Hematopoietic multipotent progenitor cell treated with erythropoietin and hydrocortisone succinate and interleukin-3 and kit ligand, for 8 days (in vitro differentiated cells): ENCODE measurements at regions not wholly inside any gene's neighbourhood (a gene's known extent, or its start where the extent isn't known, plus 50 kb on each side); places are given as distances from the start of the nearest gene placed in this dataset.

ENCODE experiments used
- DNase-seq: peaks from one replicate; pipeline ENCODE4 v3.0.0-alpha.2; 2015

DNA sequence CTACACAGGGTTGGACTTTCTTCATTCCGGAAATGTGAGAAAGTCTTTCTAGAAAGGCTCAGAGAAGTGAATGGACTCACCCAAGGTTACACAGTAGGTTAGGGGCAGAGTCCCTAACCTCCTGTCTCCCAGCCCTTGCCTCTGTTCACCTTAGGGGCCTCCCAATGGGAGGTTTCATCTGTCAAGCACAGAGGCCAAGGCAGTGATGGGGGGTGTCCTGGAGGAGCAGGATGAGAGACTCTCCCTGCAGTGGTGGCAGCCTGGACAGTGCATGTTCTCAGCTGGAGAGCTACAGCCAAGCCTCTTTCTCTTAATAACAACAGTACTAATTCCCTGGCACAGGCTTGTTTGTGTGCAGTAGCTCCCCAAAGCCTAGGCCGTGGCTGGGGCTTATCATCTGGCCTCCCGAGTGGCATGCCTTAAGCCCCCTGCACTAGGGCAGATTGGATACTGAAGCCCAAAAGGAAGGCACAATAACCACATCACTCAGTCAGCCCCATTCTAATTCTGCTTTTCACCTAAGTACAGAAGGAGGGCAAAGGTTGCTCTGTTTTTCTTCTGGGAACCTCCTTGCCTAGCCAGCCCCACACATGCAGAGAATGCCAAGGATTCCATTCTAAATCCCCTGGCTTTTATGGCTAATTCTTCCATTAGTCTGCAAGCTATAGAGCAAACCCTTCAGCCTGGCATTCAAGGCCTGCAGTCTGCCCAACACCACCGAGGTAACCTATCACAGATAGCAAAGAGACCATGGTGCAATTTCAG, 50.2 kb upstream of the XPA start:
- DNase-seq: no peak

DNA sequence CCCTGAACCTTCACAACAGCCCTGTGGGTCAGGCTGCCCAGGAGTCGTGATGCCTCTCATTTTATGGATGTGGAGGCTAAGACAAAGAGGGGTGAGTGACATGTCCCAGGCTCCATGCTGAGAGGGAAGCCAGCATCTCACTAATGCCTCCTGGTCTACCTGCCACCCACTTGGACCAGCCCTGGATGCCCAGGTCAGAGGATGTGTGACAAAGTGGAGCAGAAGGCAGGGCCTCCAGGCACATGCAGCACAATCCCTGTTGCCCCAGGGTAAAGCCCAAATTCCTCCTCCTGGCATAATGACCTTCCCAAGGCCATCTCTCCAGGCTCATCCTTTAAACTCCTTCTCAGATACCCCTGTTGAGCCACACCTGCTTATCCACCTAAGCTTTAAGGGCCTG, 51.4 kb upstream of the XPA start:
- DNase-seq: no peak

- DNase-seq: no peak
Measured at GRCh38 chr9:97749928-97750327, 52.8 kb upstream of the XPA start.

DNA sequence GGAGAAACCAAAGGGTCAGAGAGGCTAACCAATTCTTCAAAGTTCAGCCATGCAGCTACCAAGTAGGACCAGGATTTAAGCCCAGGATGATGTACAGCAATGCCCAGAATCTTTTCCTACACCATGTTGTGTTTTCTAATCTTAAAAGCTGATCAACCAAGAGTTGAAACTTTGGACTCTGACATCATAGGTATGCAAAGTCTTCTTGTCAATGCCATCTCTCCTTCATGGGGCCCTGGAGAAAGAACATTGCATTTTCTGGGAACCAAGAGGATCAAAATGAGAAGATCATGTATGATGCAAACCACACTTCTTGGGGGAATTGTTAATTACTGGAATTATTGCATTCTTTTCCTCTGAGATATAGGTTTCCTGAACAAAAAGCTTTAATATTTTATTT, 54.4 kb upstream of the XPA start:
- DNase-seq: no peak

DNA sequence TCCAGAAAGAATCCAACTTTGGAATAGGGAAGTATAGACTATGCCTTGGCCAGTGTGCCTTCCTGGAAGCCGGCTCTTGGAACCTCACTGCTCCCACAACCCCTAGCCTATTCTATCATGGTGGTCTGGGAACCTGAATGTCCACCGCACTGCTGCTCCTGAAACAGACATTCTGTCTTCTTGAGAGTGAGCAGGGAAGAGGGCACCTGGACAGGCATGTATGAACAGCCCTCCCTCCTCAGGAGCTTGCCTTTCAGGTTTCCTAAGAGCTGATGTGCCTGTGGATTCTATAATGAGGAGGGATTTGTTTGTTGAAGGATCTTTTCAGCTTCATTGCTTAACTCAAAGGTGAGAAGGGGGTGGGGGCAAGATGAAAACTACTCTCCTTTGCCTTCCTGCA, 55.1 kb upstream of the XPA start:
- DNase-seq: no peak

DNA sequence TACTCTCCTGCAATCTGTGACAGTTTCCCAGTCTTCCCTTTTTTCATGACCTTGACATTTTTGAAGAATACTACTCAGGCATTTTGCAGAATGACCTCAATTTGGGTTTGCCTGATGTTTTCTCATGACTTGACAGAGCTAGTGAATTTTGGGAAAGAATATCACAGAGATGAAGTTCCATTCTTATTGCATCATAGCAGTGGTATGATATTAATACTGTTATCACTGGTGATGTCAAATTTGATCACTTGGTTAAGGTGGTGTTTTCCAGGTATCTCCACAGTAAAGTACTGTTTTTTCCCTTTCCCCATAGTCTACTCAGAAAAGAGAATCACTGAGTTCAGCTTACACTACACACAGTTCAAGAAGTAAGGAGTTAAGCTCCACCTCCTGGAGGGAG, 56.2 kb upstream of the XPA start:
- no peak for DNase-seq

- DNase-seq: no peak
Measured at GRCh38 chr9:97753975-97754374, 56.8 kb upstream of the XPA start.

DNA sequence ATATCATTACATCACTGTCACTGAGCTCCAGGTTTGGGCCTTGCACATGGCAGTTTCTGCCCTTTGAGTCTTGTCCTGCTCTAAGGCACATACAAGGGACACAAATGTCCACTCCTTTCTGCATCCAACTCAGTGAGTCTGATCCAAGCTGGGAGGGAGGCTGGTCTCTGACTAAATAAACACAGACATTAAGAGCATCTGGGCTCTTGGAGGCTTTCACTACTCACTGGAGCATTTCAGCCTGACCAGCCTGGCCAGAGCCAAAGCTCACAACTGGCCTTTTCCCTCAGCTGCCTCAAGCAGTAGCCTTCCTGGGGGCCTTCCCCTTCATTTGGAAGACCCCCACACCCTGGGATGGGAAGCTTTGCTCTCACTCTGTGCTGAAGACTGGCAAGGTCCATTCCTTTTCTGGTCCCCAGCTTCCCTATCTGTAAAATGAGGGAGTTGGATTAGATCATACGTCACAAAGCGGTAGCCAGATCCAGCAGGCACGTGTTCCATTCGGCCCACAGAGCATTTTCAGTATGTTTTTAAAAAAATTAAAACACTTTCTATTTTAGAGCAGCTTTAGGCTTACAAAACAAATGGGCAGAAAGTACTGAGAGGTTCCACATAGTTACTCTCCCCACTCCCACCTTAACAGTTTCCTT, 58.6 kb upstream of the XPA start:
- no peak for DNase-seq

GRCh38 chr9:97756991-97757390, 59.9 kb upstream of the XPA start:
- no peak for DNase-seq

GRCh38 chr9:97758334-97758916, 61.3 kb upstream of the XPA start:
- no peak for DNase-seq

GRCh38 chr9:97759581-97760288, 62.6 kb upstream of the XPA start:
- DNase-seq: no peak

DNA sequence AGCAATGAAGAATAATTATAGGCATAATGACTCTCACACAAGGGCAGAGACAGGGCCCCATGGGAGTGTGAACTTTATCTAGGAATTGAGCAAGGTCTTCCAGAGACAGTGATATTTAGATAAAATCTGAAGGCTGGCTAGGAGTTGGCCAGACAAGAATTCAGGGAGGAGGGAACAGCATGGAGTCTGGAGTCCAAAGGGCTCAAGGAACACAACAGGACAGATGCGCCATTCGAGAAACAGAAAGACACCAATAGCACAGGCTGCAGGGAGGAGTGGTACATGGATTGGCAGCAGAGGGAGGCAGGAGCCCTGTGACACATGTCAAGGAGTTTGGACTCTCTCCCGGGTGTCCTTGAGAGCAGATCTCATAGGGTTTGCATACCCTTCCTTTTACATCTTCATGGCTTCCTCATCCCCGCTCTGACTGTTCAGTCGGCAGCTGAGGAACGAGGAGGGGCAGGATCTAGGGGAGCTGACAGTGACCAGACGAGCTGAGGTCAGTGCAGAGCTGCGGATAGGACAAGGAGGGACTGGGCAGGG, 64.0 kb upstream of the XPA start:
- DNase-seq: no peak

DNA sequence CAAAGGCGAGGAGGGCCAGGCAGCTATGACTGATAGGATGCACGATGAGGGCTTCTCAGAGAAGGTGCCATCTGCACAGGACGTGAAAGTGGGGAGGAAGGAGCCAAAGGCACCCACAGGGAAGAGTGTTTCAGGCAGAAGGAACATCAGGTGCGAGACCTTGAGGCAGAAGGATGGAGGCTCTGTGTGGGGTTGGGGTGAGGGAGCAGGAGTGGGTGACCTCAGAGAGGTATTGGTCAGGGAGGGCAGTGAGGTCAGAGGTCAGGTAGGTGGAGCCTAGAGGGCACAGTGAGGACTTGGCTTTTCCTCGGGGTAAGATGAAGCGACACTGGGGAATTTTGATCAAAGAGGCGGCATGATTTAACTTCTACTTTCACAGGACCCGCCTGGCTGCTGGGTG, 64.7 kb upstream of the XPA start:
- DNase-seq: no peak

- no peak for DNase-seq
Measured at GRCh38 chr9:97763874-97764273, 66.7 kb upstream of the XPA start.

GRCh38 chr9:97766092-97766491, 69.0 kb upstream of the XPA start:
- no peak for DNase-seq

DNA sequence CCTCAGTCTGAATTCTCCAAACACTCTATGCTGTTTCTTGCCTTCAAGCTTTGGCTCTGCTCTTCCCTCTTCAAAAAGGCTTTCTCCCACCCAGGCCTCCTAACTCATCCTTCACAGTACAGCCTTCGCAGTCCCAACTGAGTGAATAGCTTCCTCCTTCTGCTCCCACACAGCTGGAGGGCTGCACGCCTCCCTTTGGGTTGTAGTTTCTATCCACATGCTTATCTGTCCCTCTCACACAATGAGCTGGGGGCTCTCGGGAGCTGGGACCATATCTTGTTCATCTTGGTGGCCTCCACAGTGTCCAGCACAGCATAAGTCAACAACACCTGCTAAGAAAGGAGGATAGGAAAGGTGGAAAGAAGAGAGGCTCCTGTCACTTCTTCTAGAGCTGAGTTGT, 69.5 kb upstream of the XPA start:
- no peak for DNase-seq

GRCh38 chr9:97767891-97768290, 70.8 kb upstream of the XPA start:
- DNase-seq: no peak

- no peak for DNase-seq
Measured at GRCh38 chr9:97768746-97769145, 71.6 kb upstream of the XPA start.

GRCh38 chr9:97769208-97769607, 72.1 kb upstream of the XPA start:
- no peak for DNase-seq

DNA sequence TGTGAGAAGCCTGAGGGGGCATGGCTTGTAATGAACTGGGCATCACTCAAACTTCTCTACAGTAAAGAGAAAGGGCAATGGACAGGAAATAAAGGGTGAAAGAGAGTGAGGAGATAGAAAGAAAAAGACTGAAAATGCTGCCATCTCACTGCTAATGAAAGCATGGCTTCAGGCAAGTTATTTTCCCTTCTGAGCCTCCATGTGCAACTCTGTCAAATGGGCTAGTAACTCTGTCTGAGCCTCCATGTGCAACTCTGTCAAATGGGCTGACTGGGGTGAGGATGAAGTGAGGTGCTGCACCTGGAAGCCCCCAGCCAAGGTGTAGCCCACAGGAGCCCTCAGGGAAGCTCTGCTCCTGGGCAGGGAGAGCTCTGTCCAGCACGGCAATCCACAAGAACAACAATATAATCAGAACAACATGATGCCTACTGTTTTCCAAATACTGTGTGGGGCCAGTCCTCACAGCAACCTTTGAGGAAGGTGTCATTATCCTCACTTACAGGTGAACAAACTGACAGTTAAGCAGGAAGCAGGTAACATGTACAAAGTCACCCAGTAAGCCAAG, 73.8 kb upstream of the XPA start:
- no peak for DNase-seq

GRCh38 chr9:97771641-97772040, 74.5 kb upstream of the XPA start:
- DNase-seq: no peak

DNA sequence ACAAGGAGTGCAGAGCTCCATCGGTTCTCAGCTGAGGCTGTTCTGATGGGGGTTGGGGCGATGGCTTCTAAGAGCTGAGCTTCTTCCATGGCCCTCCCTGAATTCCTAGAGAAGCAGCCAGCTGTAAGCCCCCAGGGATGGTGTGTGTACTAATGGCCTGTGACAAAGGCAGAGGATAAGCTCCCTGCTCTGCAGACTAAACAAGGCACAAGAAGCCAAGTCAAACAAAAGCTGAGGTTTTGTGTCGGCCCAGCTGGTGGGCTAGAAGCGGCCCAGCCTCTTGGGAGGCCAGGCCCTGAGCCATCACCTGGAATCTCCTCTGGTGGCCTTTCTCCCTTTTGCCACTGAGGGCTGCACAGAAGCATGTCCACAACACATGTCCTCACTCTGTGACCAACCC, 75.0 kb upstream of the XPA start:
- no peak for DNase-seq

- no peak for DNase-seq
Measured at GRCh38 chr9:97773091-97773490, 76.0 kb upstream of the XPA start.
